Hematopoietic multipotent progenitor cell treated with erythropoietin and hydrocortisone succinate and interleukin-3 and kit ligand, for 4 days (in vitro differentiated cells): ENCODE measurements at regions not wholly inside any gene's neighbourhood (a gene's known extent, or its start where the extent isn't known, plus 50 kb on each side); places are given as distances from the start of the nearest gene placed in this dataset.
A peak's percentile ranks its signal among the peaks of the same experiment; 100 is the strongest.

ENCODE experiments used
- DNase-seq: peaks from one replicate; pipeline ENCODE4 v3.0.0-alpha.2; 2015

GRCh38 chr6:167662075-167662880, 164.4 kb upstream of the AFDN start:
- no peak for DNase-seq

GRCh38 chr6:167662881-167663205, 163.9 kb upstream of the AFDN start:
- DNase-seq, result no peak

GRCh38 chr6:167663316-167663715, 163.4 kb upstream of the AFDN start:
- no peak for DNase-seq

- DNase-seq, result no peak
These were observed 162.8 kb upstream of the AFDN start for GRCh38 chr6:167663784-167664443.

DNA sequence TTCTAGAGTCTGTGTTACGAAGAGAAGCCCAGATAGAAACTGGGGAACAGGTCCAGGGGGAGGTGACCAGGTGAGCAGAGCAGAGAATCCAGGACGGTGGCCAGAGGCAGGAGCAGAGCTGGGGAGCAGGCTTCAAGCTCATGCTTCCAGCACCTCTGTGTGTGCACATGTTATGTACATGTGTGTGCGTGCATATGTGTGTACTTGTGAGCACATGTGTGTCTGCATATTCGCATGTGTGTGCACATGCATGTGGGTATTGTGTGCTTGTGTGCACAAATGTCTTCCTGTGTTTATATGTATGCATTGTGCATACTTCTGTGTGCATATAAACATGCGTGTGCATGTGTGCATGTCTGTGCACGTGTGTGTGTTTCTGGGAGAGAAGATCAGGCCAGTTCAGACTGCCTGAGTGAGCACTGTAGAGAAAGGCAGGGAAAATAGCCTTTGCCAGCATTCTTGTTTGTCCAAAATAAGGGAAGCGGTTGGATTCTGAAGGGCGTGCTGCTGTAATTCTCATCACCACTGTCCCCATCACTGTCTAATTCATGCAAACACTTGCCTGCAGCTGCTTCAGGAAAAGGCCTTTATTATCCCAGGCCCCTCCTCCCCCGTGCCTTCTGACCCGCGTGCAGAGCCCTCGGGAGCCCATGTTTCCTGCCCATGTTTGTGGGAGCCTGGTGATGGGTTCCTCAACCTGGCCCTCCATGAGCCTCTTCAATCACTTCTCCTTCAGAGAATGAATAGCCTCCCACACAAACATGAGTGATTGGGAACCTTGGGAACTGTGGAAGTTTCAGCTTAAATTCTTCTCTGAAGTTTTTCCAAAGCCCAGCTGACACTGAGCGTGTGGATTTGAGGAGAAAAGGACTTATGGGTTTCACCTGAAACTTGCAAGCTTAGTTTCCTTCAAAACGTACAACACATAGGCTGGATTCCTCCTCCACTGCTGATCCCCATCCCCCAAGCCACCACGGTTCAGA, 161.7 kb upstream of the AFDN start:
- DNase-seq, result no peak

DNA sequence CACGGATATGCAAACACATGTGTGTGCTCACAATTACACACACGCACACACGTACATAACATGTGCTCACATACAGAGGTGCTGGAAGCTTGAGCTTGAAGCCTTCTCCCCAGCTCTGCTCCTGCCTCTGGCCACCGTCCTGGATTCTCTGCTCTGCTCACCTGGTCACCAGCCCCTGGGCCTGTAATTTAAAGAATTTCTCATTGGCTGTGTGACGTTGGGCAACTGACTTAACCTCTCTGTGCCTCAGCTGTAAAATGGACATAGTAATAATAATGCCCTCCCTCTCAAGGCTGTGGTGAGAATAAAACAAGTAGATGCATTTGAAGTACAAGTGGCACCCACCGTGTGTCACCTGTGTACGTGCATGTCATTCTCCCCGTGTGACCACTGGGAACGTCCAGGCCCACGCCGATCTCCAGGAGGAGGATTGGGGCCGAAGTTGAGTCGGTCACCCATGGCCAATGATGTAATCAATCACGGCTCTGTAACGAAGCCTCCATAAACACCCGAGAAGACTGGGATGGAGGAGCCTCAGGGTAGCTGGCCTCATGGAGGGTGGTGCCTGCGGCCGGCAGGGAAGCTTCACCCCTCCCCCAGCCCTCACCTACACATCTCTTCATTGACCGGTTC, 160.9 kb upstream of the AFDN start:
- no peak for DNase-seq

GRCh38 chr6:167666571-167667203, 160.0 kb upstream of the AFDN start:
- DNase-seq, result no peak

- DNase-seq, result no peak
These were observed 159.3 kb upstream of the AFDN start for GRCh38 chr6:167667204-167668018.

GRCh38 chr6:167668019-167668753, 158.5 kb upstream of the AFDN start:
- DNase-seq, result no peak

DNA sequence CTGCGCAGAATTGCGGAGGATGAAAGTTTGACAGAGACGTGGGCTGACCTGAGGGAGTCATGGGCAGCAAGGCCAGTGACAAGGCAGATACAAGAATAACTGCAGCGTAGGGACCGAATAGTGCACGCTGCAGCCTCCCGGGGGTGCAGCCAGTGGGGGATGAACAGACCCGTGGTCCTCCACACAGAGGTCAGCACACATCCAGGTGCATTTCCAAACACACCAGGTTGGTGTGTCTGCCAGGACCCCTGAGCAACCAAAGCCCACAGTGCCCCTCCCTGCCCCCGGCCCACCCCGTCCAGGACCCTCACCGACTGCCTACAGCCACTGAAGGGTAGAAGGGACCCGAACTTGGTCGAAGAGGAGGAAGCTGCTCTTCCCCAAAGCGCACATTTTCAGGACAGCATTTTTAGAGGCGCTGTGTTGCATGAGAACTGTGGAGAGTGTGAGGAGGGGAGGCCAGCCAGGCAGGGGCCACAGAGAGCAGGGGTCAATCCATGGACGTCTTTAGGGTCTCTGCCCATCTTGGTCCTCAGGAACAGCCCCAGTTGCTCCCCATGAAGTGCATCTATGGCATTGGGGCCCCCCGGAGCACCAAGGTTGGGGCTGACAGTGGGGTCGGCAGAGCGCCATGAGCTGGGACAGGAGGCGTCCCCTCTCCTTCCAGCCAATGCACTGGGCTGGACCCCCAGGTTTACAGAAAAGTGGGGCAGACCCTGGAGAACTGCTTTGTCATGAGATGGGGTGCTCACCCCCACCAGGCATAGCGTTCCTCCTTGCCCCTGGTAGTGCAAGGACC, 157.8 kb upstream of the AFDN start:
- no peak for DNase-seq

DNA sequence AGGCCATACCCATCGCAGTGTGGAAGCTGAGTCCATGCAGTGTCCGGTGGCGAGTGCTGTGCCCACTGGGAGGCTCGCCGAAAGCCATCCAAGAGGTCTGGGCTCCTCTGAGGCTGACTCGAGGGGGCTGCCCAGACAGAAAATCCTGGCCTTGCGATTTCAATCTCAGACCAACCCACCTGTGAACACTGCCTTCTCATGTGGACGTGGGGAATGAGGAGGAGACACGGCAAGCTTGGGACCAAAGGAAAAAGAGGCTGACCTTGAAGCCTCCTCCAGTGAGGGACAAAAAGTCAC, 157.2 kb upstream of the AFDN start:
- DNase-seq, result no peak

DNA sequence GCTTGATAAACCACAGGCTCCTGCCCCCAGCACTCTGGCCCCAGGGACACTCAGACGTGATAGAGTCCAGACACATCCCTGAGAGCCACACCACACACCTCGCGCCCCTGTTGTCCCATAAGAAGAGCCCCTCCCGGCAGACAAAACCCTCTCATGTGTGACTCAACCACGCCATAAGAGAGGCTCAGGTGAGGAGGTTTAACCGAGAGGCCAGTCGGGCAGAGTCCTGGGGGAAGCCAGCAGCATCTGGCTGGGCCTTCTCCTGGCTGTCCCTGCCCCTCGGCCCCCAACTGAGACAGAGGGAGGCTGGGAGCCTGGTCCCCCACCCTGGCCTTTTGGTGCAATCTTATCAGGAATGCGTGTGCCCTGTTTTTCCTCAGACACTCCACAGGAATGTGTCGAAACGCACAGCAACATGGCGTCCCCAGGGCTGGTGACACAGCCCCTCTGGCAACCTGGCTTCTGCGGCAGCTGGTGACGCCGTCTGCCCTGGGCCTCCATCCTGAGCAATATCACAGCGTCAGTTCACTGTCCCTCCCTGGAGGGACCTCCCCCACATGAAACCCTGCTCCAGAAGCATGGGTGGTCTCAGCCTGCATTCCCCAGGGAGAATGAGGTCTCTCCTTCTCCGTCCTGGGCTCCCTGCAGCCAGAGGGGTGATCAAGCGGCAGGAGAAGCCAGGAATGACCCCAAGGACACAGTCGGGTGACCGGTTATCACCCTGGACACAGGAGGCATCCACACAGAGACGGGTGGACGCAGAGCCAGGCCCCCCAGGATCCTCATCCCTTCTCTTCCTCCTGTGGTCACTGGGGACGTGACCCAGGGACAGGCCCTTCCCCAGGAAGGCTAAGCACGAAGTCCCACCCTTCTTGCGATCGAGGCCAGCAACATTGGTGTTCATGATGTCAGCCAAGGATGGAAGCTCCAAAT, 156.6 kb upstream of the AFDN start:
- DNase-seq, result no peak

GRCh38 chr6:167670938-167671338, 155.8 kb upstream of the AFDN start:
- DNase-seq, result no peak

DNA sequence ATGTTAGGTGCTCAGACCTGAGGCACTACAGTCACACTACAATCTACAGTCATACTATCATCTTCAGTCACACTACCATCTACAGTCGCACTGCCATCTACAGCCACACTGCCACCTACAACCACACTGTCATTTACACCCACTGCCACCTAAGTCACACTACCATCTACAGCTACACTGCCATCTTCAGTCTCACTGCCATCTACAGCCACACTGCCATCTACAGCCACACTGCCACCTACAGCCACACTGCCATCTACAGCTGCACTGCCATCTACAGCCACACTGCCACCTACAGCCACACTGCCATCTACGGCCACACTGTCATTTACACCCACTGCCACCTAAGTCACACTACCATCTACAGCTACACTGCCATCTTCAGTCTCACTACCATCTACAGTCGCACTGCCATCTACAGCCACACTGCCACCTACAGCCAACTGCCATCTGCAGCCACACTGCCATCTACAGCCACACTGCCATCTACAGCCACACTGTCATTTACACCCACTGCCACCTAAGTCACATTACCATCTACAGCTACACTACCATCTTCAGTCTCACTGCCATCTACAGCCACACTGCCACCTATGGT, 155.2 kb upstream of the AFDN start:
- peak; percentile 6 for DNase-seq

DNA sequence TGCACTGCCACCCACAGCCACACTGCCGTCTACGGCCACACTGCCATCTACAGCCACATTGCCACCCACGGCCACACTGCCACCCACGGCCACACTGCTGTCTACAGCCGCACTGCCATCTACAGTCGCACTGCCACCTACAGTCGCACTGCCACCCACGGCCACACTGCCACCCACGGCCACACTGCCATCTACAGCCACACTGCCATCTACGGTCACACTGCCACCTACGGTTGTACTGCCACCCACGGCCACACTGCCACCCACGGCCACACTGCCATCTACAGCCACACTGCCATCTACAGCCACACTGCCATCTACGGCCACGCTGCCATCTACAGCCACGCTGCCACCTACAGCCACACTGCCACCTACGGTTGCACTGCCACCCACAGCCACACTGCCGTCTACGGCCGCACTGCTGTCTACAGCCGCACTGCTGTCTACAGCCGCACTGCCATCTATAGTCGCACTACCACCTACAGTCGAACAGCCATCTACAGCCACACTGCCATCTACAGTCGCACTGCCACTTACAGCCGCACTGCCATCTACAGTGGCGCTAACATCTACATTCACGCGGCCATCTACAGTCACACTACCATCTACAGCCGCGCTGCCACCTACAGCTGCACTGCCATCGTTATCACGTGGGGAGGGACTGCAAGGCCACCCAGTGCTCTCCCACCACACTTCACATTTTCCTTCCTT, 154.6 kb upstream of the AFDN start:
- DNase-seq, result no peak

DNA sequence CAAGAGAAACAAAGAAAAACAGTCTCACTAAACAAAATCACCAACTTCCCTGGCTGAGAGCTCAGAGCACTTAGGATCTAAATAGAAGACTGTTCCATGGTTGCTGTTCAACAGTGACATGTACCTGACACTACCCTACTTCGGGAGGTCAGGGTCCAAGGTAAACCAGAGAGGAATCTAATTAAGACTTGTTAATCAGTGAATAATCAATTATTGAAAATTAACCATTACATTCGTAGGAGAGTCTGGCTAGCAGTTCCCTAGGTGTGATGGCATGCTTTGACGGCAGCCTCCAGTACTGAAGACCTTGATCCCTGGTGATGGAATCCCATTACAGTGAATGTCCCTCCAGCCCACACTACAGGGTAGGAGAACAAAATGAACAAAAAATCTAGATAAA, 154.0 kb upstream of the AFDN start:
- no peak for DNase-seq

DNA sequence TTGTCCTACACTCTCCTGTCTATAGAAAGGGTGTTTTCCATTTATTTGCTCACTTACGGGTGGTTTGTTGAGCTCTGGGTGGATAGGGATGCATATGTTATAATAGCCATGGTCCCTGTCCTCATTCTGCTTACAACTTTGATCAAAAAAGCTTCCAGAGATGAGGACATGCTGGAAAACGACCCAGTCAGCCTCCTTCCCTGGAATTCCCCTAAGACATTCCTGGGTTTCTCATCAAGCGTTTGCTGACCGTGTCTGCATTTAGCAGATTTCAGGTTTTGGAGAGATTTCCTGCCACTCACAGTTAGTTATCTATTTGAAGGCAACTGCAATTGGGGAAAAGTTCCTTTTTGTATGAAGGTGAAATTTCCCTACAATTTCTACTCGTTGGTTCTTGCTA, 152.8 kb upstream of the AFDN start:
- DNase-seq, result no peak

DNA sequence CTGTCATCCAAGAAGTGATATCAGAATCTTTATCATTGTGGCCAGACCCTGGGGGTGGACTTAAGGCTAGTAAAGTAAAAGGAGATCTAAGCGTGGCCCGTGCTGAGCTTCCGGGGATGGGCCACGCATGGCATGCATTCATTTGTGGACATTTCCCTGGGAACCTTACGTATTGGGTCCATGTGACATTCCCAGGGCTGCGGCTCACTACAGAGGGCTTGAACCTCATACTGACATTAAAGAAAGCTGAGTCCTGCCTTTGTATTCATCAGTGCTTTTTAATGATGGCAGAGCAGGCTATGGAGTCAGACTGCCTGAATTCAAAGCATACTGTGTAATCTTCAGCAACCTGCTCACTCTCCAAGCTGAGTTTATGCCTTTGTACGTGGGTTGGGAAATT, 152.2 kb upstream of the AFDN start:
- DNase-seq, result no peak
